PC-9 (cell line): ENCODE measurements at regions not wholly inside any gene's neighbourhood (a gene's known extent, or its start where the extent isn't known, plus 50 kb on each side); places are given as distances from the start of the nearest gene placed in this dataset.

Experiments
- BruUV-seq: library from RNA; stranded (reverse); fragments of 400-500 nt; replicated peaks from 2 replicates; lab custom pipeline; 2021; lab: Mats Ljungman, UMichigan
- CTCF ChIA-PET: fragments of 300-600 bp; sonication (Branson Sonifier 250); formaldehyde crosslinking; loops from one replicate; lab custom pipeline; 2022; ENCODE audit warnings: antibody characterized with exemption; lab: Charles Lee
- POLR2A ChIA-PET: fragments of 300-600 bp; sonication (Branson Sonifier 250); formaldehyde crosslinking; loops from one replicate; lab custom pipeline; 2022; ENCODE audit warnings: antibody characterized with exemption; ENCODE audit not compliant: unreplicated experiment; lab: Charles Lee
- DNase-seq, 2 experiments: peaks; one replicate each; pipeline versions ENCODE4 v3.0.0 to v3.0.0-alpha.2; 2015 to 2022; ENCODE audit warnings: mixed read lengths in 1 of 2
- H2AFZ ChIP-seq: fragments of 200-600 bp; sonication (generic); 2 replicates; pipeline ENCODE4 v1.8.1; 2017; ENCODE audit warnings: antibody characterized with exemption
- H3F3A ChIP-seq: fragments of 200-600 bp; sonication (generic); 2 replicates; pipeline ENCODE4 v1.8.1; 2017; ENCODE audit warnings: antibody characterized with exemption, mild to moderate bottlenecking, low read depth; ENCODE audit not compliant: insufficient read depth
- H3K27ac ChIP-seq: fragments of 200-600 bp; sonication (generic); 2 replicates; pipeline ENCODE4 v1.6.1; 2016; ENCODE audit warnings: mixed run types
- H3K27me3 ChIP-seq: fragments of 200-600 bp; sonication (generic); 2 replicates; pipeline ENCODE4 v1.6.1; 2016; ENCODE audit warnings: low read depth, mixed run types; ENCODE audit not compliant: insufficient read depth
- H3K36me3 ChIP-seq: fragments of 200-600 bp; sonication (generic); 2 replicates; pipeline ENCODE4 v1.6.1; 2016; ENCODE audit warnings: low read depth, mixed run types
- H3K4me1 ChIP-seq: fragments of 200-600 bp; sonication (generic); replicated peaks from 2 replicates; pipeline ENCODE4 v1.6.1; 2016; ENCODE audit warnings: mixed run types; ENCODE audit not compliant: insufficient read depth
- H3K4me2 ChIP-seq: fragments of 200-600 bp; sonication (generic); 2 replicates; pipeline ENCODE4 v1.6.1; 2017; ENCODE audit warnings: mixed run types
- H3K4me3 ChIP-seq: fragments of 200-600 bp; sonication (generic); 2 replicates; pipeline ENCODE4 v1.6.1; 2016; ENCODE audit warnings: mixed run types
- H3K79me2 ChIP-seq: fragments of 200-600 bp; sonication (generic); 2 replicates; pipeline ENCODE4 v1.6.1; 2017; ENCODE audit warnings: low read depth, mixed run types
- H3K9me2 ChIP-seq: fragments of 200-600 bp; sonication (generic); 2 replicates; pipeline ENCODE4 v1.8.1; 2017; ENCODE audit warnings: mild to moderate bottlenecking; ENCODE audit not compliant: insufficient read depth
- H3K9me3 ChIP-seq: fragments of 200-600 bp; sonication (generic); 2 replicates; pipeline ENCODE4 v1.8.1; 2016; ENCODE audit warnings: low read depth; ENCODE audit not compliant: insufficient read depth
- H4K20me1 ChIP-seq: fragments of 200-600 bp; sonication (generic); 2 replicates; pipeline ENCODE4 v1.8.1; 2017; ENCODE audit not compliant: insufficient read depth
- CTCF ChIP-seq: fragments of 200-600 bp; sonication (generic); conservative IDR thresholded peaks from 2 replicates; pipeline ENCODE4 v1.6.1; 2017; ENCODE audit warnings: mixed run types, antibody characterized with exemption, mild to moderate bottlenecking, moderate library complexity
- EZH2 ChIP-seq: fragments of 200-600 bp; sonication (generic); IDR thresholded peaks from 2 replicates; pipeline ENCODE4 v1.8.0; 2017; ENCODE audit warnings: antibody characterized with exemption, low read depth
- intact Hi-C: fragments of 100-400 bp; cut with micrococcal nuclease; formaldehyde crosslinking; loops from one replicate; pipeline ENCODE4 v1.10.0; 2022; ENCODE audit not compliant: unreplicated experiment

- intact Hi-C loops: no loop called here
- no peak overlapping the region for H2AFZ ChIP-seq
- ChIA-PET CTCF (no interaction called here), POLR2A (no interaction called here)
- H3K79me2 ChIP-seq: no peaks in the 10 kb centered on the region
- no peaks in the 10 kb centered on the region for H4K20me1 ChIP-seq
- TF ChIP-seq EZH2: no peak
- no peak for TF ChIP-seq CTCF
- no peak overlapping the region for H3K27ac ChIP-seq
- H3K4me2 ChIP-seq: no peak overlapping the region
- H3F3A ChIP-seq: no peaks in the 10 kb centered on the region
- no peak overlapping the region for H3K4me3 ChIP-seq
- H3K27me3 ChIP-seq: no peaks in the 10 kb centered on the region
- H3K4me1 ChIP-seq: no peaks in the 10 kb centered on the region
- H3K9me2 ChIP-seq: no peaks in the 10 kb centered on the region
- H3K36me3 ChIP-seq: no peaks in the 10 kb centered on the region
- H3K9me3 ChIP-seq: no peaks in the 10 kb centered on the region
- DNase-seq: no peak
- no TSS peak for BruUV-seq
Measured at GRCh38 chr10:64174666-64175255, 653.6 kb downstream of the REEP3 start.

- no peaks in the 10 kb centered on the region for H3K9me3 ChIP-seq
- H3K4me2 ChIP-seq: no peak overlapping the region
- no peaks in the 10 kb centered on the region for H3K9me2 ChIP-seq
- ChIA-PET POLR2A (no interaction called here), CTCF (no interaction called here)
- no peaks in the 10 kb centered on the region for H4K20me1 ChIP-seq
- no peak overlapping the region for H3K4me3 ChIP-seq
- H3K27ac ChIP-seq: no peak overlapping the region
- no peak overlapping the region for H2AFZ ChIP-seq
- no TSS peak for BruUV-seq
- H3K4me1 ChIP-seq: no peaks in the 10 kb centered on the region
- H3K27me3 ChIP-seq: no peaks in the 10 kb centered on the region
- no peak for DNase-seq
- H3K79me2 ChIP-seq: no peaks in the 10 kb centered on the region
- no peak for TF ChIP-seq CTCF
- TF ChIP-seq EZH2: no peak
- H3K36me3 ChIP-seq: no peaks in the 10 kb centered on the region
- H3F3A ChIP-seq: no peaks in the 10 kb centered on the region
- intact Hi-C loops: no loop called here
Measured at GRCh38 chr10:64175271-64175962, 654.2 kb downstream of the REEP3 start.

- Histone ChIP-seq H2AFZ (no peak overlapping the region), H3K4me1 (no peaks in the 10 kb centered on the region), H3K27ac (no peak overlapping the region), H3K27me3 (no peaks in the 10 kb centered on the region), H3K9me2 (no peaks in the 10 kb centered on the region), H3K4me3 (no peak overlapping the region), H3K4me2 (no peak overlapping the region), H4K20me1 (no peaks in the 10 kb centered on the region), H3K9me3 (no peaks in the 10 kb centered on the region), H3F3A (no peaks in the 10 kb centered on the region), H3K79me2 (no peaks in the 10 kb centered on the region), H3K36me3 (no peaks in the 10 kb centered on the region)
- CTCF ChIA-PET: no interaction called here
- TF ChIP-seq EZH2 (no peak), CTCF (no peak)
- no TSS peak for BruUV-seq
- POLR2A ChIA-PET: no interaction called here
- no peak for DNase-seq
- intact Hi-C loops: no loop called here
Measured at GRCh38 chr10:64182671-64183070, 661.5 kb downstream of the REEP3 start.
